ENCODE measurements at regions not wholly inside any gene's neighbourhood (a gene's known extent, or its start where the extent isn't known, plus 50 kb on each side); places are given as distances from the start of the nearest gene placed in this dataset.

- POLR2A ChIA-PET: no interaction called here
- Histone ChIP-seq H3K27ac (ENCODE audit: low read length in 2 of 2) (no peak overlapping the region), H3K9ac (ENCODE audit: low read length) (no peak overlapping the region), H3K36me3 (replicated peaks in 1 of 2; ENCODE audit: control extremely low read depth in 1 of 2, control insufficient read depth in 1 of 2, extremely low read depth in 1 of 2, insufficient read depth in 2 of 2, low read length in 1 of 2) (no peaks in the 10 kb centered on the region), H3K4me1 (ENCODE audit: control insufficient read depth in 2 of 2, insufficient read depth in 2 of 2, low read length in 2 of 2) (no peaks in the 10 kb centered on the region), H3K9me3 (ENCODE audit: control extremely low read depth in 1 of 3, control insufficient read depth in 2 of 3, insufficient read depth in 1 of 3, low read length in 2 of 3) (peaks cover 0 to 2% (median 0%) of the 10 kb centered on the region in 3 donors), H3K4me3 (ENCODE audit: control extremely low read depth in 1 of 5, extremely low read depth in 1 of 5, insufficient read depth in 1 of 5, low read depth in 2 of 5, low read length in 4 of 5) (no peak overlapping the region), H2AFZ (ENCODE audit: insufficient read depth, low read depth, low read length, poor library complexity, severe bottlenecking) (no peak overlapping the region), H3K4me2 (replicated peaks; ENCODE audit: low read depth, low read length, poor library complexity, severe bottlenecking) (no peak overlapping the region), H3K27me3 (replicated peaks in 1 of 4; ENCODE audit: control extremely low read depth in 1 of 4, control insufficient read depth in 3 of 4, insufficient read depth in 4 of 4, low read length in 3 of 4) (no peaks in the 10 kb centered on the region), H3K79me2 (ENCODE audit: control insufficient read depth, insufficient read depth, low read length) (no peaks in the 10 kb centered on the region), H4K20me1 (ENCODE audit: control insufficient read depth, insufficient read depth, low read length, poor library complexity, severe bottlenecking) (no peaks in the 10 kb centered on the region)
- CTCF ChIA-PET: no interaction called here
- no peak for DNase-seq
- ATAC-seq (ENCODE audit: low read depth): no peak
- TF ChIP-seq CTCF (IDR thresholded peaks at IDR 0.05) (no peak), EZH2 (IDR thresholded peaks at IDR 0.05; ENCODE audit: borderline replicate concordance, insufficient read depth, low read depth, low read length, poor library complexity, severe bottlenecking) (no peak)
- intact Hi-C loops (cut with micrococcal nuclease): no loop called here
- no peak overlapping the region for H3K4me3 Mint-ChIP-seq
- H3K27me3 Mint-ChIP-seq: no peaks in the 10 kb centered on the region
- no peaks in the 10 kb centered on the region for H3K4me1 Mint-ChIP-seq
- no peaks in the 10 kb centered on the region for H3K9me3 Mint-ChIP-seq (ENCODE audit: insufficient read depth)
- H3K27ac Mint-ChIP-seq: no peak overlapping the region
These were observed 402.2 kb downstream of the AEBP2 start for GRCh38 chr12:19841451-19841850.

GRCh38 chr12:19842116-19842515 lies 402.8 kb downstream of the AEBP2 start:
- ATAC-seq (ENCODE audit: low read depth) (no peak), DNase-seq (no peak)
- no peaks in the 10 kb centered on the region for H3K36me3 ChIP-seq (replicated peaks in 1 of 2; ENCODE audit: control extremely low read depth in 1 of 2, control insufficient read depth in 1 of 2, extremely low read depth in 1 of 2, insufficient read depth in 2 of 2, low read length in 1 of 2)
- CTCF ChIA-PET: no interaction called here
- no peaks in the 10 kb centered on the region for H3K9me3 Mint-ChIP-seq (ENCODE audit: insufficient read depth)
- no peak overlapping the region for H3K27ac ChIP-seq (ENCODE audit: low read length in 2 of 2)
- no peaks in the 10 kb centered on the region for H3K9me3 ChIP-seq (ENCODE audit: control extremely low read depth in 1 of 3, control insufficient read depth in 2 of 3, insufficient read depth in 1 of 3, low read length in 2 of 3)
- H2AFZ ChIP-seq (ENCODE audit: insufficient read depth, low read depth, low read length, poor library complexity, severe bottlenecking): no peak overlapping the region
- H3K4me3 Mint-ChIP-seq: no peak overlapping the region
- 82% methylated on average over 1 of the region's 3 CpGs for WGBS (ENCODE audit: insufficient coverage)
- H3K4me1 ChIP-seq (ENCODE audit: control insufficient read depth in 2 of 2, insufficient read depth in 2 of 2, low read length in 2 of 2): no peaks in the 10 kb centered on the region
- no peaks in the 10 kb centered on the region for H4K20me1 ChIP-seq (ENCODE audit: control insufficient read depth, insufficient read depth, low read length, poor library complexity, severe bottlenecking)
- intact Hi-C loops (cut with micrococcal nuclease): no loop called here
- POLR2A ChIA-PET: no interaction called here
- H3K27ac Mint-ChIP-seq: no peak overlapping the region
- no peak for TF ChIP-seq EZH2 (IDR thresholded peaks at IDR 0.05; ENCODE audit: borderline replicate concordance, insufficient read depth, low read depth, low read length, poor library complexity, severe bottlenecking)
- TF ChIP-seq CTCF (IDR thresholded peaks at IDR 0.05): no peak
- H3K79me2 ChIP-seq (ENCODE audit: control insufficient read depth, insufficient read depth, low read length): no peaks in the 10 kb centered on the region
- no peak overlapping the region for H3K4me2 ChIP-seq (replicated peaks; ENCODE audit: low read depth, low read length, poor library complexity, severe bottlenecking)
- no peak overlapping the region for H3K9ac ChIP-seq (ENCODE audit: low read length)
- H3K27me3 ChIP-seq (replicated peaks in 1 of 4; ENCODE audit: control extremely low read depth in 1 of 4, control insufficient read depth in 3 of 4, insufficient read depth in 4 of 4, low read length in 3 of 4): no peaks in the 10 kb centered on the region
- no peaks in the 10 kb centered on the region for H3K4me1 Mint-ChIP-seq
- H3K27me3 Mint-ChIP-seq: no peaks in the 10 kb centered on the region
- H3K4me3 ChIP-seq (ENCODE audit: control extremely low read depth in 1 of 5, extremely low read depth in 1 of 5, insufficient read depth in 1 of 5, low read depth in 2 of 5, low read length in 4 of 5): no peak overlapping the region

Measured in B cell (primary cell).